ENCODE measurements at regions not wholly inside any gene's neighbourhood (a gene's known extent, or its start where the extent isn't known, plus 50 kb on each side); places are given as distances from the start of the nearest gene placed in this dataset.
"Not testable (repeated sequence)": the region's sequence is repeated elsewhere in the genome, so short reads cannot be mapped to it uniquely, and the experiment has no call there.

DNA sequence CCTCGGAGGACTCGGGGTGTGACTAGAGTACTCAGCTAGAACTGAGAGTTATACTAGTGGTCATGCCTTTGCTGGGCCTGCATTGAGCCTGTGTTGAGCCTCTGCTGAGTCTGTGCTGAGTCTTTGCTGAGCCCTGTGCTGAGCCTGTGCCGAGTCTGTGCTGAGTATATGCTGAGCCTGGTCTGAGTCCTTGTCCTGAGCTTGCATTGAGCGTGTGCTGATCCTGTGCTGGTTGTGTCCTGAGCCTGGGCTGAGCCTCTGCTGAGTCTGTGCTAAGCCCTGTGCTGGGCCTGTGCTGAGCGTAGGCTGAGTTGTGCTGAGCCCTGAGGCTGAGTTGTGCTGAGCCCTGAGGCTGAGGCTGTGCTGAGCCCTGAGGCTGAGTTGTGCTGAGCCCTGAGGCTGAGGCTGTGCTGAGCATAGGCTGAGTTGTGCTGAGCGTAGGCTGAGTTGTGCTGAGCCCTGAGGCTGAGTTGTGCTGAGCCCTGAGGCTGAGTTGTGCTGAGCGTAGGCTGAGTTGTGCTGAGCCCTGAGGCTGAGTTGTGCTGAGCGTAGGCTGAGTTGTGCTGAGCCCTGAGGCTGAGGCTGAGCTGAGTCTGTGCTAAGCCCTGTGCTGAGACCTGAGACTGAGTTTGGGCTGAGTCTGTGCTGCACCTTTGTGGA lies 89.4 kb downstream of the MALL start:
- not testable (repeated sequence) for TF ChIP-seq POLR2A, EP300 (IDR thresholded peaks at IDR 0.05)

Data from ovary (tissue), 1 donor.